HG03439 (cell line): ENCODE measurements at regions not wholly inside any gene's neighbourhood (a gene's known extent, or its start where the extent isn't known, plus 50 kb on each side); places are given as distances from the start of the nearest gene placed in this dataset.
A peak's percentile ranks its signal among the peaks of the same experiment; 100 is the strongest.
"Not testable (repeated sequence)": the region's sequence is repeated elsewhere in the genome, so short reads cannot be mapped to it uniquely, and the experiment has no call there.

Experiments used
- ATAC-seq: cut with Tn5 transposase; IDR thresholded peaks from one replicate; pipeline ENCODE4 v1.9.1; 2021; ENCODE audit warnings: mild to moderate bottlenecking, moderate library complexity; ENCODE audit not compliant: unreplicated experiment

DNA sequence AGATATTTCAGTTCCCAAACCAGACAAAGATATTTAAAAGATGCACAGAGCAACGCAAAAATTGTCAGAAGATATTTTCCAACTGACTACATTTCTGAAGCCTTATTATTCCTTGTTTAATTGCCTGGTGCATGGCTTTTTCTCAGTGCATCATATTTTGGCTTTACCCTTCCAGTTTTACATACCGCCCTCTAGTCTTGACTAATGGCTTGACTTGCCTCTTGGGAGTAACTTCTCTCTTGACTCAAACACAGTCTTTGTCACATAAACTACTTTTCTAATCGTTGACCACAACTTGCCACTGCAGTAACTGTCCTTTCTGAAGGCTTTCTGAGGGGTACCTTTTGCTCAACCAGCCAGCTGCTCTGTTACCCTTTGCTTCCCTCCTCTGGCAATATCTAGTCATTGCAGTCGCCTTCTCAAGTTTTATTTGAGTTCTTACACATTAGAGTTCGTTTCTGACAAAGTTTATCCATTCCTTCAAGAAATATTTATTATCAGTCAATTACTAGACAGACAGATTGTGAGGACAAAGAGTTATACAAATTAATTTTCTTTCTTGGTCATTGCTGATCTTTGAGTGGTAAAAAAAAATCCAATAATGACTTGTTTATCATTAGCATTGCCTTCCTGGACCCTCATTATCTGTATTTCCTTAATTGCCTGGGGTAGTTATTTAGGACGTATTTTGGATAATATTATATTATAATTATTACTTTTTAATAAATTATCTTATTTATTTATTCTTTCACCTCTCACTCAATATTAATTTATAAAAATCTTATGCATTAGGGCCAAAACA is 506.9 kb upstream of the PCDH10 start:
- ATAC-seq: no peak

DNA sequence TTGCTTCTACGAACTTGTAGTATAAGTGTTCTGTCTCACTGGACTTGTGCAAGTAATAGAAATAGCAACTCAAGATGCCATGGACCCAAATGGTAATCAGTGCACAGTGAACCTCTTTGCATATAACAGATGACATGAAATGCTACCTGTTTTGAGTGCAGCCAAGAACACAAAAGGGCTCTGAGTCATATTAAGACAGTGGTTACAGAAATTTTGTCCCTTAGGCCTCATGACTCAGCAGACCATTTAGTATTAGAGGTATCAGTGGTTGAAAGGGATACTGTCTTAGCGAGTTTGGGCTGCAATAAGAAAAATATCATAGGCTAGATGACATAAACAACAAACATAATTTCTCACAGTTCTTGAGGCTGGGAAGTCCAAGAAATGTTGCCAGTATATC is 502.9 kb upstream of the PCDH10 start:
- ATAC-seq: peak; percentile 97

DNA sequence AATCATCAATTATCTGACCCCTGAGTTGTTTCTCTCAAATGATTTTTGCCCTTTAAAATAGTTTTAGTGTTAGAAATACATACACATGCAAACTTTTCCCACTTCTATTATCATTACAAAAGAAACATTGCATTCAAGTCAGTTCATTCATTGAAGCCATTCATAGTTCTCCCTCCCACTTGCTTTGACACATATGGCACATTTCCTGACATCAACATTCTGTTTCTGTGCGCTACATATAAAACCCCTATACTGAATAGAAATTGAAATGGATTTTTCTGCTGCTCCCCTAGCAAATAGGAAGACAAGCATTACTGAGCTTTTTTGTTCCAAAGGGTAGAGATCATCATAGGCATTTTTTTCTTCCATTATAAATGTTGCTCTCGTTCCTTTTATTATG is 497.9 kb upstream of the PCDH10 start:
- no peak for ATAC-seq

DNA sequence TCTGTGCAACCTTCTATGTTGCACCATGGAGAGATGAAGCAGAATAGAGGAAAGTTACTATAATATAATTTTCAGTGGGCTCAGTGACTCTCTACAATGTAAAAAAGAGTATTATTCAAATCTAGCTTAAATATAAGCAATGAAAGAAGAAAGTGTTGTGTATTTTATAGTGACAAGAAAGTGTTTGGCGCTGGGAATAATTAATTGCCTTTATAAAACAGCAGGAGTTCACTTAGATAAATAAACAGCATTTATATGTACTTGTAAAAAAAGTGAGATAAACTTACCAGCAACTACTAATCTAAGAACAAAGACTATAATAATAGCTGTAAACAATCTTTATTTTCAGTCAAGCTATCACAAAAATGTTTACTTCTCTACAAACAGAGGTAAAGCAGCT is 488.9 kb upstream of the PCDH10 start:
- no peak for ATAC-seq

DNA sequence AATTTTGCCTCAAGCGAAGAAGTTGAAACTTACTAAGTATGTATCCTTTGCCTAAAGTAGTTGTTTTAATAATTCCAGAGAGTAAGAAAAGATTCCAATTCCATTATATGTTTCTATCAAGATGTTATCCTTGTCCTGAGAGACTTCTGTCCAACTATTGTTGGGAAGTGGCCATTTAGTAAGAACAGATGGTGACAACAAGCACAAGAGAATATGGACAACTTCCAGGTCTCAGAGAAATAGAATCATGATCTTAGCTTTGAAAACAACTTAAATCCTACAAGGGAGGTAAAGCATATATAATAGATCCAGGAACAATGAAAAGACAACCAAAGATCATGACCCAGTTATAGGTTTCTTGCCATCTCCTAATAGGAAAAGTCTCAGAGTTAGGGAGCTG is 486.6 kb upstream of the PCDH10 start:
- ATAC-seq: no peak

DNA sequence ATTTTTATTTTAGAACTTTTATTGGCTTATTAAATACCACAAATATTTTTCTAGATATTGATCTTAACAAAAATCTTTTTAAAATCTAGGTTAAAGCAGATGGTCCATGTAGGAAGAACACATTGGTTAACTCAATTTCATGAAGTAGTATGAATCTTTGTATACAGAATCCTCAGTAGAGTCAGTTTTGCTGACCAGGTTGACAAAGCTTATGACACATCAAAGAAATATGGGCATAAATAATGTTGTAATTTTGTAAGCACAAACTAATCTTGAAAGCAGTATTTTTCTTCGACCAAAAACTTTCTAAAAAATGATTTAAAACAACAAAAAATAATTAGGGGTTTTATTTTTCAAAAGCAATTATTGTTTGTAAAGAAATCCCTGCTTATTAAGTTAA is 479.3 kb upstream of the PCDH10 start:
- no peak for ATAC-seq

DNA sequence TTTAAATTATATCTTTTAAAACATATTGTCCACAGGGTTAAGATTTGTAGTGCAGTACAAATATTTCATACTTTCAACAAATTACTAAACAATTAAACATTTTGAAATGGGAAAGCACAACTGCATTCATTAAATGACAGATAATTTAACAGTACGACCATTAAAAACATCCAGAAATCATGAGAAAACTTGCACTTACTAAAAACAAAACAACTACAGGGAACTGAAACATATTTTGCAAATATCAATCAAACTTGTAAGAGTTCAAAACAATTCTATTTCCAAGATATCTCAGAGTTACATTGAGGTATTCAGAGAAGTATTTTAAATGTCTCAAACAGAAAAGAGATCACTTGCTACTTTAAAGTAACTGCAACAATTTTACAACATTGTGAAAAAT is 478.5 kb upstream of the PCDH10 start:
- no peak for ATAC-seq

DNA sequence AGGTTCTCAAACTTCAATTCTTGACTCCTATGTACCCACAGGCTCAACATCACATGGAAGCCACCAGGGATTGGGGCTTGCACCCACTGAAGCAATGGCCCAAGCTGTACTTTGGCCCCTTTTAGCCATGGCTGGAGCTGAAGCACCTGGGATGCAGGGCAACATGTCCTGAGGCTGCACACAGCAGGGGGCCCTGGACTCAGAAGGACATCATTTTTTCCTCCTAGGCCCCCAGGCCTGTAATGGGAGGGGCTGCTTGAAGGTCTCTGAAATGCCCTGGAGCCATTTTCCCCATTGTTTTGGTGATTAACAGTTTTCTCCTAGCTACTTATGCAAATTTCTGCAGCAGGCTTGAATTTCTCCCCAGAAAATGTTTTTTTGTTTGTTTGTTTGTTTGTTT is 465.1 kb upstream of the PCDH10 start:
- no peak for ATAC-seq

DNA sequence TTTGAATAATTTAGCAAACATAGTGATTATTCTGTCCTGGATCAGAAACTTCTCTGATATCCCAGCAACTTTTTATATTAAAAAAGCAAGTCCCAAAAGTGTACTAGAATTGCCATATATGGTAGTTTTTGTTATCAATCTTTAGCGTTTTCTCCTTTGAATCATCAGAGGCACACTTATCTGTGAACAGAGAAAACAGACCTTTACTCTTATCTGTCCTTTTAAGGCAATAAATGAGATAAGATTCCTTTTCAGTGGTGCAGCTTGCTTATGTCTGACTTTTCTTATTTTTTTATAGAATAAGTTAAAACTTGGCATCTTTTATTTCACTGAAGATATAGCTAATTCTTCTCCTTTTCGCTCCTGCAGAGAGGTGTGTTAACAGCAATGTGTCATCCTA is 458.1 kb upstream of the PCDH10 start:
- ATAC-seq: no peak

DNA sequence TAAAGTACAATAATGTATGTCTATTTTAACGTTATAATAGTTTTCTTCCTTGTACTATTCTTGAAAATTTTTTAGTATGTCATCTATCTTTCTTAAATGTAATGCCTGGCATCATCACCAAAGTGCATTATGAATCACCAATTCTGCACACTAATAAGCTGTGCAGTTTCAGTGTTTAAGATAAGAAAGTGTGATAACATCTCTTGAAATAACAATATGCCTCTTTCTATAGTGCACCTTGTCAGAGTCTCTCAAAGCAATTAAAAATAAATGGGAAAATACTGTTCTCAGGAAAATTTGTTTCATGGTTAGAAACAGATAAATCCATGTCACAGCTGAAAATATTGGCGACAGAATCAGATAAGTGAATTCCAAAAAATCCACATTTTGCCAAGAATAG is 457.4 kb upstream of the PCDH10 start:
- ATAC-seq: no peak

DNA sequence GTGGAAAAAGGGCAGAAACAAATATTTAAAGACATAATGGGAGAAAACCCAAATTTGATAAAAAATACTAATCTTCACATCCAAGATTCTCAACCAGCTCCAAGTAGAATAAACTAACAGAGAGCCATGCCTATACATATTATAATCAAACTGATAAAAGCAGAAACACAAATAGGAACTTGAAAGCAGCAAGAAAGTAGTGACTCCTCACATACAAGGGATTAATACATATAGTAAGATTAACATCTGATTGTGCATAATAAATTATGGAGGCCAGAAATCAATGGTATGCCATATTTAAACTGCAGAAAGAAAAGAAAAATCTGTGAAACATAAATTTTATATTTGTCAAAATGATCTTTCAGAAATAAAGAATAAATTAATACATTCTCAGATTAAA is 454.3 kb upstream of the PCDH10 start:
- ATAC-seq: no peak

DNA sequence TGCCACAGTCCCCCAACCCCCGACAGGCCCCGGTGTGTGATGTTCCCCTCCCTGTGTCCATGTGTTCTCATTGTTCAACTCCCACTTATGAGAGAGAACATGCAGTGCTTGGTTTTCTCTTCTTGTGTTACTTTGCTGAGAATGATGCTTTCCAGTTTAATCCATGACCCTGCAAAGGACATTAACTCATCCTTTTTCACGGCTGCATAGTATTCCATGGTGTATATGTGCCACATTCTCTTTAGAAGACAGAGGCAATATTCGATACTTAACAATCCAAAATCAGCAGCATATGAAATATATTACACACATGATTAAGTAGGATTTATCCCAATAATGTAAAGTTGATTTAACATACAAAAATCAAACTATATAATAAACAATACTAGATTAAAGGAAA is 451.6 kb upstream of the PCDH10 start:
- not testable (repeated sequence) for ATAC-seq

DNA sequence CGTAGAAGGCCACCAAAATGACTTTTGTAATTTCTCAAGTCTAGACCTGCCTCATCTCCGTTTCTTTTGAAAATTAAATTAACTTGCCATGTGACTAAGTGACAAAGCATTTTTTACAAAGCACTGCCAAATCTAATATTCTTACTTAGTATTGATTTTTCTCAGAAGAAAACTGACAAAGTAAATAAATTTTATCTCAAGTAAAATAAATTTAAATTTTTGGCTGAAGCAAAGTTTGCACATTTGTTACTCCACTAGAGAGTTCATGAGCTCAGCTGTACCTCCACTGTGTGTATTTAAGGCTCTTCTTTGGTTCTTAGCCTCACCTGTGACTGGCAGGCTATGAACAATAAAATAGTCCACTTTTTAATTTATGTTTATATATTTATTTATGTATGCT is 441.1 kb upstream of the PCDH10 start:
- ATAC-seq: no peak

DNA sequence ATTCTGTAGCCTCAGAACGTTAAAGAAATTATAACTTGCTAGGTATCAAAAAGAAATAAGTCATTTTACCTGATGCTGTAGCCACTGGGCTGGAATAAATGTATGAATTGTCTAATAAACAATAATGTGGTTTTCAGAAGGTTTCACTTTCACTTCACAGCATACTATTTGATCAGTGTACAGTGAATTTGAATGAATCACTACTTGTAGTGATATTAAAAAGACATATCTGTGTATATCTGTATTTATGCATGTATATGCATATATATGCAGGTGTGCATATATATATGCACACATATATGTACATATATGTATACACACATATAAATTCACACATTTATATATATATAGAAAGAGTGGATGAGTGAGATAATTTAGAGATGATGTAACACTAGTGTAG is 440.0 kb upstream of the PCDH10 start:
- ATAC-seq: no peak

DNA sequence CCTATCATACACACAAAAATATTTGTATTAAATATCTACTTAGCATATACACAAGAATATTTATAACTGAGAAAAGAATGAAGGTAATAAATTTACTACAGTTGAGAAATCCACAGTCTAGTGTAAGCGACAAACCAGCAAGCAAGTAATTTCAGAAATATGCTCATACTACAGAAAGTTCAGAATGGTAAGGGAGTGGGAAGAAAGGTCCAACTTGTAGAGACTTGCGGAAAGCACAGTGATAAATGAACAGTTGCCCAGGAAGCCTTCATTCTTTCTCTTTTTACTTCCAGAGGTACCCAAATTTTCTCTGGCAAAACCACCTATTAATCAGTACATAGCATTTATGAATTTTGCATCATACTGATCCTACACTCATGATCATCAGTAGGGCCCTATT is 438.1 kb upstream of the PCDH10 start:
- no peak for ATAC-seq

DNA sequence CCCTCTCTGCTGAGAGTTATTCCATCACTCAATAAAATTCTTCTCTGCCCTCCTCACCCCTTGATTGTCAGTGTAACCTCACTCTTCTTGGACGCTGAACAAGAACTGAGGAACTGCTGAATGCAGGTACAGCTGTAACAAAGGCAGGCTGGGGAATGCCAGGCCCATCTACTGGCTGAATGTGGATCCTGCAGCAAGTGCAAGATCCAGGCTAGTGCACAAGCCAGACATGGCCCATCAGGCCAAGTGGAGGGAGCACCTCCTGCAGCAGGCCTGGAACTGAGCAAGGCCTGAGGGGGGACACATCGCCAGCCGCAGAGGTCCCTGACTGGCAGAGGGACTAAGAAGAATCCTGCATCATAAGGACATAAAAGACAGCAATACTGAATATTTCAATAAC is 411.8 kb upstream of the PCDH10 start:
- no peak for ATAC-seq

DNA sequence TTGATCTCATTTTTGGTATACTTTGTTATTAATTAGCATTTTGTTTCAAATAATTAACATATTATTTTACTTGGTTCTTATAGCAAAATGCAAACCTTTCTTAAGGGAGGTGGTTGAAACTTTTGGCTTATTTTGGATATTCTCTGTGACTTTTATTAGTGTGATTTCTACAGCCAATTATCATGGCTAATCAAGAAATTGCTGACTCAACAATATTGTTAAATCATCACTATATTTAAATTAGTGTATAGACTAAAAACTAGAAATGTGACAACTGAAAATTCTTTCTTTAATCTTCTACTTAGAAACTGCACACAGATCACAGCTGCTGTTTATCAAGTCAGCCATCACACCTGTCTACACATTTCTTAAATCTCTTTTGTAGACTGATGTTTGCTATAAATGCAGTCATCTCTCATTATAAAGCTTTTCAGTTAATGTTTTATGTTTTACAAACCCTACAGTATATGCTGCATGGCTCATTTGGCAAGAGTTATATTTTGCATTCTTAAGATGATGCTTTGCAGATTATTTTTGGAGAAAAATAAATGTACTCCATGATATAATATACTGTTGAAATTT is 389.8 kb upstream of the PCDH10 start:
- no peak for ATAC-seq

DNA sequence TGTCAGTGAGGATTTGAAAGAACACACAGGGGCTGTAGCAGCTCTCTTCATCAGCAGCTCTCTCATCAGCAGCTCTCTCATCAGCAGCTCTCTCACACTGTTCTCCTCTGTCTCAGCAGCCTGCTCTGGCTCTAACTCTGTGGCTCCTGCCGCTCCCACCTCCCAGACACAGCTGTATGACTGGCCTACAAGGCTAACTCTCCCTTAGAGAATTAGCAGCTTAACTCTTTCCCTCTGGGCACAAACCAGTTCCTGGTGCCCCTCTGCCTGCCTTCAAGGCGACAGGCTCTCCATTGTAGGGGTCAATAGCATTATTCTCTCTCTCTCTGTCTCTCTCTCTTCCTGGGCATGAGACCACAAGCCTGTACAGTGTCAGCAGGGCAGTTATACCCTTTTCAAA is 385.6 kb upstream of the PCDH10 start:
- no peak for ATAC-seq

DNA sequence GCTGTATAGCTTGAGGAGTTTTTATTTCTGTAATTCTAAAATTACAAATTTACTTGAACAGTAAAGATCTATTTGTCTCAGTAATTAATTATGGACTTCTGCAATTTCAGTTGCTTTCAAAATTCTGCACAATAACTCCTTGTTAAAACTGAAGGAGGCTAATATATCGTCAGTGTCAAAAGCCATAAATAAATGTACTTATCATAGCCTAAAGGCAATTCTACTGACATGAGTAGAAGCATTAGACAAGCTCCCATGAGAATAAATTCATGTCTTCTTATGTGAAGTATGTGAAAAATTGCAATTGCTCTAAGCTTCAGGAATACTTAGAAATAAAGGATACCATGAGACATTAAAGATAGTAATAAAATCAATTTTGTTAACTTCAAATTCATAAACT is 381.2 kb upstream of the PCDH10 start:
- ATAC-seq: no peak

DNA sequence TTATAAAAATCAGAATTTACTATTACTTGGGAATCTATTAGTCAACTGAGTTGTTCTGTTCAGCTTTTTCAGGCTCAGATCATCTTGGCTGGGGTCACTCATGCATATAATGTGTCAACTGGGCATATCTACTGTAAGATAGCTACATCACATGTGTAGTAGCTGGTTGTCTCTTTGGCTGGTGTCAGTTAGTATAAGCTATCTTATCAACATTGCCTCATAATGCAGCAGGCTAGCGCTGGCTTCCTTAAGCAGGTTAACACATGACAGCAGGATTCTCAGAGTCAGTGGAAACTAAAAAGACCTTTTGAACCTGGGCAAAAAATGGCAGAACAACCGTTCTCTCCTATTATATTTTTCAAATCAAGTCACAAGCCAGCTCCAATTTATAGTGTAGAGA is 378.3 kb upstream of the PCDH10 start:
- ATAC-seq: no peak

DNA sequence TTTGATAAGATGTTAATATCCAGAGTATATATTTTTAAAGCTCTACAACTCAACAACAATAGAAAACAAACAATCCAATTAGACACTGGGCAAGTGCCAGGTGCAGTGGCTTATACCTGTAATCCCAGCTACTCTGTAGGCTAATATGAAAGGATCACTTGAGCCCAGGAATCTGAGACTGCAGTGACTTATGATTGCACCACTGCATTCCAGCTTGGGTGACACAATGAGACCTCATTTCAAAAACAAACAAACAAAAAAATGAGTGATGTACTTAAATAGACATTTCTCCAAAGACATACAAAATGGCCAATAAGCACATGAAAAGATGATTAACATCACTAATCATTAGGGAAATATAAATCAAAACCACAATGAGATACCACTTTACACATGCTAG is 356.8 kb upstream of the PCDH10 start:
- ATAC-seq: no peak

DNA sequence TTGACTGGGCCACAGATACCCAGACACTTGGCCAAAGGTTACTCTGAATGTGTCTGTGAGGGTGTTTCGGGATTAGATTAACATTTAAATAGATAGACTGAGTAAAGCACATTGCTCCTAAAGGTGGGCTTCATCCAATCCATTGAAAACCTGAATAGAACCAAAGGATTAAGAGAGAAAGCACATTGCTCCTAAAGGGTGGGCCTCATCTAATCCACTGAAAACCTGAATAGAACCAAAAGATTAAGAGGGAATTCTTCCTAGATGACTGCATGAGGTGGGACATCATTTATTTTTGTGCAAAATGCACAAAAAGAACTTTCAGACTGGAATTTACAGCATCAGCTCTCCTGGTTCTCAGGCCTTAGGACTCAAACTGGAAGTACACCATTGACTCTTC is 351.2 kb upstream of the PCDH10 start:
- no peak for ATAC-seq
